Amniotic epithelial cell (primary cell): ENCODE measurements at regions not wholly inside any gene's neighbourhood (a gene's known extent, or its start where the extent isn't known, plus 50 kb on each side); places are given as distances from the start of the nearest gene placed in this dataset.

Experiments used
- DNase-seq: peaks from one replicate; pipeline ENCODE4 v3.0.0-alpha.2; 2010; ENCODE audit warnings: low read depth

DNA sequence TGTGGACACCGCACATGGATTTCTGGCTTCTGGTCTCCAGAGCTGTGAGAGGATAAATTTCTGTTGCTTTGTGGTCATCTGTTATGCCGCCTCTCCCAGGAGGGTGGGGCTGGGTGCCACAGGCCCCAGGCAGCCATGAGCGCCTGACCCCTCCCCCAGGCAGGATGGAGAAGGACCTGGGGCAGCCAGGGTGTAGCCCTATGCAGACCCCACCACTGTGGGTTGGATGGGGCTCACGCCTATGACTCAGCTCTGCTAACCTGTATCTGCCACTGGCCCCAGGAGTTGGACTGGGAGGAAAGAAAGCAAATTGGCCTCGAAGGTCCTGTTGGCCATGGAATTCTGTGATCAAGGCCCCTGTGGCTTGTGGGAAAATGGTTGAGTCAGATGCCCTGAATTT, 1351.1 kb downstream of the BRD1 start:
- DNase-seq: no peak

- no peak for DNase-seq
These were observed 1351.9 kb downstream of the BRD1 start for GRCh38 chr22:48475661-48476345.

GRCh38 chr22:48474881-48475280, 1352.8 kb downstream of the BRD1 start:
- no peak for DNase-seq

GRCh38 chr22:48473202-48473601, 1354.5 kb downstream of the BRD1 start:
- no peak for DNase-seq

DNA sequence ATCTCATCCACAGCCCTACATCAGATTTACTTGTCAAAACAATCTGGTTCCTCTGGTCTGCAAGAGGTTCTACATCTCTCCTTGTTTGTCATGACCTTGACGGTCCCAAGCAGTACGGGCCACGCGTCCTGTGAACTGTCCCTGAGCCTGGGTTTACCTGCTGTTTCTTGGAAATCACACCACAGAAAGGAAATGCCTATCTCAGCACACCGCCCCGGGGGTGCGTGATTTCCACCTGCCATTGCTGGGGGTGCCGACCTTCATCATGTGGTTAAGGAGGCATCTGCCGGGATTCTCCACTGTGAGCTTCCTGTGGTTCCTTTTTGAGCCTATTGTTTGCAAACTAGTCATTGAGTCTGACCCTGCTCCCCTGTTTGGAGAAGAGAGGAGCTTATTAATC, 1363.4 kb downstream of the BRD1 start:
- no peak for DNase-seq

DNA sequence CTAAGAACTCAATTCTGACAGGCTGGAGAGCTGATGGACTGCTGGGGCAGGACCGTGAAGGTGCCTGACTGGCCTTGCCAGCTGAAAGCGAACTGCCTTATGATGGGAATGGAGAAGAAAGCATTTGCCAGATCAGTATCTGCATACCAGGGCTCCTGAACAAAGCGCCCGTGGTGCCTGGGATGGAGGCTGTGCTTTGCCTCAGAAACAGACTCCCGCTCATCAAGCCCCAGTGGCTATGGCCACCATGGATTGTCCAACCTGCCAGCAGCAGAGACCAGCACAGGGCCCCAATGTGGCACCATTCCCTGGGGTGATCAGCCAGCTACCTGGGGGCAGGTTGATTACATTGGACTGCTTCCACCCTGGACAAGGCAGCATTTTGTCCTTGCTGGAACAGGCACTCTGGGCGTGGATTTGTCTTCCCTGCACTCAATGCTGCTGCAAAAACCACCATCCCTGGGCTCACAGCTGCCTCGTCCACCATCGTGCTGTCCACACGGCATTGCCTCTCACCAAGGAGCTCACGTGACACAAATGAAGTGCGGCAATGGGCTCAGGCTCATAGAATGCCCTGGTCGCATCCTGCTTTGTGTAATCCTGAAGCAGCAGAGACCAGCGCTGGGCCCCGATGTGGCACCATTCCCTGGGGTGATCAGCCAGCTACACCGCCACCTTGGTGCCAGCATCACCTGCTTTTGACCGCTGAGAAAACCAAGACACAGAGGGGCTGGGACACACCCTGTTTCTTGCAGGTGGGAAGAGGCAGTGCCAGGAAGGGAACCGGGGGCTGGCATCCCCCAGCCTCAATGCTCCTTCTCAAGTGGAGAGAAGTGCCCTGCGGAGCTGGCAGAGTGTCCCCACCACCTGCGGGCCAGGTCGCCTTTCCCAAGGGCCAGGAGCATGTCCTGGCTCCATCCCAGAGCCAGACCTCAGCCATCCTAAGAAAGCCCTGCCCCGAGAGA, 1367.5 kb downstream of the BRD1 start:
- no peak for DNase-seq

- DNase-seq: no peak
These were observed 1368.4 kb downstream of the BRD1 start for GRCh38 chr22:48459259-48459658.

DNA sequence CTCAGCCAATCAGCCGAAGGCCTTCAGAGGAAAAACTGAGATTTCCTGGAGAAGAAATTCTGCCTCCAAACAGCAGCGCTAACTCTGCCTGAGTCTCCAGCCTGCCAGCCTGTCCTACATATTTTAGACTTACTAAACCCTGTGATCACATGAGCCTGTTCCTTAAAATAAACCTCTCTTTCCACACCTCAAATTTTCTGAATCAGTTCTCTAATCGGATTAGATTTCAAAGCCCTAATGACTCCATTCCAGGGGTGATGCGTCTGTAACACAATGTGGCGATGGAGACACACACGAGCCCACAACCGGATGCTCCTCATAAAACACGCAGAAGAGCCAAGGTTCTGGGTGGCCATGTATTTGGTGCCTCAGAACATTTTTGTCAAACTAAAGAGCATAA, 1371.2 kb downstream of the BRD1 start:
- DNase-seq: no peak

DNA sequence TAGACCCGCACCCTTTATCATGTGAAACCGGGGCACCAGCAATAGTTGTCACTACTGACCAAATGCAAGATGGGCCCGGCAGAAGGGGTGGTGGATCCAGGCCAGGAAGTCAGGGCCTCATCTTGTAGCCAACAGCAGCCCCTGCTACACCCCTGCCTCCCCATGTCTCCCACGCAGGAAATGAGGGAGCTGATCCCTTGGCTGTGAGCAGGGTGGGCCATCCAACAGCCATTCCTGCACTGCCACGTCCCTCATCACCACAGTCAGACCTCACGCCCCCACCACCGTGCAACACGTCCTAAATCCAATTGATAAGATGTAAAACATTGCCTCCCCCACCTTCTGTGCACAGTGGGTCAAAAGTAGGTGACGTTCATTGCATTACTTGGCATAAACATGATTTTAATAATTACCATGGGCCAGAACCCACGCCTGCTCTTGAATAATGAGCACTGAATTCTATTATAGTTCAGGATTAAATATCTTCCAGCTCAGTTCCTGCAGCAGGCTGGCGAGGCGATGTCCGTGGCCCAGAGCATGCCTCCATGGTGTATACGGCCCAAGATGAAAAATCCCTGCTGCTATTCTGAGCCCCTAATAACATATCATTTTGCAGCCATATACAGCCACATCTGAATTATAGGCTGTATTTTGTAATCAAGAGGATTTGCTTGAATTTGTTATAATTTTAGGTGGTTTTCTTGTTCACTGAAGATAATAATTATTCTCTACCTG, 1373.8 kb downstream of the BRD1 start:
- DNase-seq: no peak

GRCh38 chr22:48453171-48453570, 1374.5 kb downstream of the BRD1 start:
- DNase-seq: no peak

GRCh38 chr22:48452766-48453165, 1374.9 kb downstream of the BRD1 start:
- no peak for DNase-seq

DNA sequence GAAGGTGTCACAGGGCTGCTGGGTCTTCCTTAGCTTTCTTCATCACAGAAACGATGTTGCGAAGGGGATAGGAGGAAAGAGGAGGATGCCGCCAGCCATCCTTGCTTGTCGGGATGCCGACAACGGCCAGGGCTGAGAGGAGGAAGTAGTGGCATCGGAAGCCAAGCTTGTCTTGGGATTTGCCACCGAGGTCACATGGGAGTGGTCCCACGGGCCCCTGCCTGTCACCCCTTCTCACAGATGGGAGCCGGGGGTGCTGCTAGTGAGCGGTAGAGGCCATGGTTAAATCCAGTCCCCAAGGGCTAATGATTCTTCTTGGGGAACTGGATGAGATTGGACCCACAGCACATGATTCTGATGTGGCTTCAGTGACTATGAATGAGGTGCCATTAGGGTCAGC, 1375.8 kb downstream of the BRD1 start:
- no peak for DNase-seq

DNA sequence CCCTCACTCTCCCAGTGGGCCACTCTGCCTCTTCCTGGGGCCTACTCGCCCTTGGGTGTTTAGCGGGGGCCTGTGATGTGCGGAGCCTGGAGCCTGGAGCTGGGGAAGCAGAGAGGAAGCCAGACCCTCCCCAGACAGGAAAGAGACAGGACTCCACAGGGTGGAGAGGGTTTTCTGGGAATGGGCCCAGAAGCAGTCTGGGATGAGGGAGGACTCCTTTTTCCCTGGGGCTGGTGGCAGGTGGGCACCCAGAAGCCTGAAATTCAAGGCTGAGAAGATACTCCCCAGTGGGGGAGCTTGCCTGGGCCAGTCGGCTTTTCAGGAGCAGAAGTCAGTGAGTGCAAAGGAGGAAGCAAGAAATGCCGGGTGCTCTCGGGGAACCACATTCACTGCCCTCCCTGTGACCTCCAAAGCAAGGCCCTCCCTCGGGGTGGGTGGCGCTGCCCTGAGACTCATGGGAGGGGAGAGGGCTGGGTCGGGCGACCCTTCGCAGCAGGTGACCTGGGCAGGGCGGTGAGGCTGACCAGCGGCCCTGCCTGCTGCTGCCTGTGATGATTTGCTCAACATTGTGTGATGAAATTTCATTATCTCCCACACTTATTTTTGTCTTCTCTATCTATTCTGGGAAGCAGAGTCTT, 1377.4 kb downstream of the BRD1 start:
- DNase-seq: no peak

DNA sequence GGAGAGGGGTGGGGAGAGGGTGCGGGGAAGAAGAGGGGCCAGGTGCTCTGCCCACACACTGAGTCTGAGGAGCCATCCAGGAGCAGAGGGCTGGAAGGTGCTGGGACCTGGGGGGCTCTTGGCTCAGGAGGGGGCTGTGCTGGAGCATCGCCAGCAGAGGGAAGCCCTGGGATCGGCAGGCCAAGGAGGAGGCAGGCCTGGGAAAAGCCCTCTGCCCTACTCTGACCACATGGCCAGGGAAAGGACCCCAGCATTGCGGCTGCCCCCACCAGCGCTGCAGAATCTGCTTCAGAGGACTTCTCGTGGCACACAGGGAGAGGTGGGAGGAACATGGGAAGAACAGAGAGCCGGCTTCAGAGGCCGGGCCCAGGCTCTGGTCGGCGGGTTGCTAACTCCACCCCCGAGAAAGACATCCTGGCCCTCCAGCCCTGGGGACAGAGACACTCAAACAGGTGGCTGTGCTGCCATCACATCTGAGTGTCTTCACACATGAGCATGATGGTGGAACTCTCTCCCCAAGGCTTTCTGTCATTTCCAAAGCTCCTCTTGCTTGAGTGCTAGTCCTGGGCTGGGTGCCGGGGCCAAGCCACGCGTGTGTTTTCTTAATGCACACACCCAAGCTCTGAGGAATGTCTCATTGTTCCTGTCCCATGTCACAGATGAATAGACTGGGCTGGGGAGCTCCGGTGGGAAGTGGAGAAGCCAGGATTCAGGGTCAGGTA, 1378.0 kb downstream of the BRD1 start:
- DNase-seq: no peak

- DNase-seq: no peak
These were observed 1378.9 kb downstream of the BRD1 start for GRCh38 chr22:48448821-48449220.

DNA sequence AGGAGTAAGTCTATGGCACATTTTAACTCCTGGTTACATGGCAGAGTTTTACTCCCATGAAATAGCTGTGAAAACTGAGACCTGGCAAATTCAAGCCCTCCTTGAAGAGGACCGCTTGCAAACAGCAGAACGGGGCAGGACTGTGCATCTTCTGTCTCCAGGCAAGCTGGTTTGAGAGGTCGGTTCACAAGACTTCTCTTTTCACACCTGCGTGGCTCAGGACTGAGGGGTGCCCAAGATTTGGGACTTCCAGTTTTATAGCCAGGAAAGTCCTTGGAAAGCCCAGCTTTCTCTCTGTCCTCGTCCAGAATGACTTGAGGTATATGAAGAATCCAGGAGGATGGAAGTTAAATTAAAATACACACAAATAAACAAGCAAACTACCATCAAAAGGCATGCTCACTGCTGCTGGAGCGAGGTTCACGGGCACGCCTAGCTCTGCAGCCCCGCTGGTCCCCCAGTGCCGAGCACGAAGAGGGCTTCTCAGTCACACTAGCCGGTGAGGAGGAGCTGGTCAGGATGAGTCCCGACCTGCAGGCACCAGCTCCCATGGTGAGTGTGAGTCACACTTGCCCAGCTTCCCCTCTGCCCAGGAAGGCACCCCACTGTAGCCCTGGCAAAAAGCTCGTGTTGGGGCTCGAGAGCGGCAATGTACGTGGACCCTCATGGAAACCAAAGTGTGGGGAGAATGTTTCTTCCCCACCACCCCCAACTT, 1382.4 kb downstream of the BRD1 start:
- DNase-seq: no peak

GRCh38 chr22:48444320-48445112, 1383.2 kb downstream of the BRD1 start:
- no peak for DNase-seq

DNA sequence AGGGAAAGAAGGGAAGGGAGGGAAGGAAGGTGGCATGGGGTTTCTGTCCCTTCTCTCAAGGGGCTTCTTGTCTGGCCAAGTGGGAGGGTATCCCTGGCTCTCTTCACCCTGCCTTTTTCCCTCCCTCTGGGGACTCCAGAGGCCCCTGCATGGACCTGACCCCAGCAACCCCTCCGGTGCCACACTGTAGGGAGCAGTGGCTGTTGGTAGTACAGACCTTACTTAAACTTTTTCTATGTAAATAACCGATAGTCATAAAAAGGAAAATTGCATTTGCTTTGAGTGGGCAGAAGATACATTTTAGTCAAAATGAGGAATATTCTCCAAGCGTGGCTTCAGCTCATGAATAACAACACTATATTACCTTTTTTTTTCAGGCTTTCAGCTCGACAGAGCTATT, 1384.0 kb downstream of the BRD1 start:
- no peak for DNase-seq

- no peak for DNase-seq
These were observed 1385.0 kb downstream of the BRD1 start for GRCh38 chr22:48442663-48443062.

DNA sequence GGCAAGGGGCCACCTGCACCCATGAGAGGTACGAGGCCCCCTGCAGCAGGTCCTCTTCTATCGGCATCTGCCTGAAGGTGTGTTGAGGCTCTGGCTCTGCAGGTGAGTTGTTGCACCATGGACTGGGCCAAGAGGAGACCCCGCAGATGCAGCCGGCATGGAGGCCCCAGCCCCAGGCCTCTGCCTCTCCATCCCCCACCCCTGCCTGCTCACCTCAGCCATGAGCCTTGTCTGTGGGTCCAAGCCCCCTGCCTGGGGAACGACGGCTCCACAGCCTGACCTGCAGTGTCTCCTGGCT, 1386.2 kb downstream of the BRD1 start:
- DNase-seq: no peak
